Uterus (tissue), 3 donors: ENCODE measurements at regions not wholly inside any gene's neighbourhood (a gene's known extent, or its start where the extent isn't known, plus 50 kb on each side); places are given as distances from the start of the nearest gene placed in this dataset.

ENCODE experiments used
- DNase-seq, 2 donors: peaks; one replicate each; pipeline ENCODE4 v3.0.0-alpha.2; 2019 to 2020
- H3K27ac ChIP-seq, 2 donors: fragments of 200-600 bp; sonication (generic); 1 replicate in 1 of 2; 2 replicates in 1 of 2; pipeline ENCODE4 v1.5.1; 2016 to 2018
- H3K27me3 ChIP-seq, 2 donors: fragments of 200-600 bp; sonication (generic); one replicate each; pipeline ENCODE4 v1.5.1; 2018 to 2019; ENCODE audit warnings: control low read depth in 1 of 2
- H3K36me3 ChIP-seq, 2 donors: fragments of 200-600 bp; sonication (generic); one replicate each; pipeline ENCODE4 v1.5.1; 2019; ENCODE audit warnings: control low read depth in 1 of 2
- H3K4me1 ChIP-seq, 2 donors: fragments of 200-600 bp; sonication (generic); one replicate each; pipeline ENCODE4 v1.5.1; 2018 to 2019; ENCODE audit warnings: control low read depth in 1 of 2
- H3K4me3 ChIP-seq, 2 donors: fragments of 200-600 bp; sonication (generic); 1 replicate in 1 of 2; 2 replicates in 1 of 2; pipeline ENCODE4 v1.5.1; 2018 to 2019; ENCODE audit warnings: mild to moderate bottlenecking in 1 of 2
- H3K9me3 ChIP-seq, 2 donors: fragments of 200-600 bp; sonication (generic); one replicate each; pipeline ENCODE4 v1.5.1; 2019; ENCODE audit warnings: control low read depth in 1 of 2
- CTCF ChIP-seq, 4 experiments: fragments of 200-600 bp in 2 of 4; fragments of 450-650 bp in 2 of 4; sonication (generic) in 2 of 4; IDR thresholded peaks; one replicate each; pipeline ENCODE4 v1.5.1; 2016 to 2019; ENCODE audit warnings: antibody characterized with exemption in 4 of 4, mild to moderate bottlenecking in 2 of 4, moderate library complexity in 1 of 4
- POLR2A ChIP-seq, 2 donors: fragments of 450-650 bp; IDR thresholded peaks; one replicate each; pipeline ENCODE4 v1.6.1; 2016; ENCODE audit warnings: antibody characterized with exemption in 2 of 2, mild to moderate bottlenecking in 1 of 2, moderate library complexity in 1 of 2
- intact Hi-C: fragments of 100-400 bp; cut with DNase I; formaldehyde crosslinking; loops from one replicate; pipeline ENCODE4 v1.15.1; 2023; ENCODE audit warnings: low total_unique reads
- donor health status: DM: yes; HTN: yes; CAD: no.

GRCh38 chr11:80320765-80321164 lies 879.9 kb upstream of the TENM4 start:
- no peaks in the 10 kb centered on the region for H3K9me3 ChIP-seq
- H3K4me1 ChIP-seq, result no peaks in the 10 kb centered on the region
- no peaks in the 10 kb centered on the region for H3K27me3 ChIP-seq
- no peak overlapping the region for H3K4me3 ChIP-seq
- no peak for TF ChIP-seq CTCF (IDR thresholded peaks at IDR 0.05)
- TF ChIP-seq POLR2A (IDR thresholded peaks at IDR 0.05), result no peak
- no peak overlapping the region for H3K27ac ChIP-seq
- DNase-seq, result no peak
- intact Hi-C loops, result no loop called here
- no peaks in the 10 kb centered on the region for H3K36me3 ChIP-seq

GRCh38 chr11:80320226-80320625 lies 879.4 kb upstream of the TENM4 start:
- DNase-seq, result no peak
- intact Hi-C loops, result no loop called here
- Histone ChIP-seq H3K36me3 (no peaks in the 10 kb centered on the region), H3K4me3 (no peak overlapping the region), H3K9me3 (no peaks in the 10 kb centered on the region), H3K27ac (no peak overlapping the region), H3K27me3 (no peaks in the 10 kb centered on the region), H3K4me1 (no peaks in the 10 kb centered on the region)
- TF ChIP-seq POLR2A (IDR thresholded peaks at IDR 0.05), result no peak
- no peak for TF ChIP-seq CTCF (IDR thresholded peaks at IDR 0.05)

- Histone ChIP-seq H3K27me3 (no peaks in the 10 kb centered on the region), H3K4me3 (no peak overlapping the region), H3K36me3 (no peaks in the 10 kb centered on the region), H3K27ac (no peak overlapping the region), H3K9me3 (no peaks in the 10 kb centered on the region), H3K4me1 (no peaks in the 10 kb centered on the region)
- intact Hi-C loops, result no loop called here
- TF ChIP-seq POLR2A (IDR thresholded peaks at IDR 0.05) (no peak), CTCF (IDR thresholded peaks at IDR 0.05) (no peak)
- no peak for DNase-seq
Observed at GRCh38 chr11:80317612-80318011, 876.8 kb upstream of the TENM4 start.

GRCh38 chr11:80315200-80315599 lies 874.4 kb upstream of the TENM4 start:
- DNase-seq, result no peak
- Histone ChIP-seq H3K4me1 (no peaks in the 10 kb centered on the region), H3K27ac (no peak overlapping the region), H3K4me3 (no peak overlapping the region), H3K9me3 (no peaks in the 10 kb centered on the region), H3K27me3 (no peaks in the 10 kb centered on the region), H3K36me3 (no peaks in the 10 kb centered on the region)
- no peak for TF ChIP-seq CTCF (IDR thresholded peaks at IDR 0.05)
- TF ChIP-seq POLR2A (IDR thresholded peaks at IDR 0.05), result no peak
- intact Hi-C loops, result no loop called here

GRCh38 chr11:80309301-80309700 lies 868.5 kb upstream of the TENM4 start:
- no peaks in the 10 kb centered on the region for H3K36me3 ChIP-seq
- intact Hi-C loops, result no loop called here
- TF ChIP-seq POLR2A (IDR thresholded peaks at IDR 0.05) (no peak), CTCF (IDR thresholded peaks at IDR 0.05) (no peak)
- H3K9me3 ChIP-seq, result no peaks in the 10 kb centered on the region
- no peak overlapping the region for H3K27ac ChIP-seq
- H3K4me1 ChIP-seq, result no peaks in the 10 kb centered on the region
- no peak overlapping the region for H3K4me3 ChIP-seq
- no peak for DNase-seq
- no peaks in the 10 kb centered on the region for H3K27me3 ChIP-seq
